ENCODE measurements at regions not wholly inside any gene's neighbourhood (a gene's known extent, or its start where the extent isn't known, plus 50 kb on each side); places are given as distances from the start of the nearest gene placed in this dataset.
"Not testable (repeated sequence)": the region's sequence is repeated elsewhere in the genome, so short reads cannot be mapped to it uniquely, and the experiment has no call there.

GRCh38 chr12:83932011-83932410 is 980.6 kb downstream of the SLC6A15 start:
- no peak overlapping the region for H3K4me3 ChIP-seq (ENCODE audit: low read depth, low read length)
- no peak for TF ChIP-seq CTCF (conservative IDR thresholded peaks at IDR 0.05; ENCODE audit: low read depth, low read length)

GRCh38 chr12:83931451-83931850 is 981.1 kb downstream of the SLC6A15 start:
- H3K4me3 ChIP-seq (ENCODE audit: low read depth, low read length) = no peak overlapping the region
- TF ChIP-seq CTCF (conservative IDR thresholded peaks at IDR 0.05; ENCODE audit: low read depth, low read length) = no peak
- DNase-seq (ENCODE audit: low read depth) = no peak

More at GRCh38 chr12:83932011-83932410, 980.6 kb downstream of the SLC6A15 start:
- DNase-seq (ENCODE audit: low read depth) = no peak

GRCh38 chr12:83929792-83930191 is 982.8 kb downstream of the SLC6A15 start:
- H3K4me3 ChIP-seq (ENCODE audit: low read depth, low read length); DNase-seq (ENCODE audit: low read depth): not testable (repeated sequence)

- no peak for DNase-seq (ENCODE audit: low read depth)
- no peak for TF ChIP-seq CTCF (conservative IDR thresholded peaks at IDR 0.05; ENCODE audit: low read depth, low read length)
- H3K4me3 ChIP-seq (ENCODE audit: low read depth, low read length) = no peak overlapping the region
Measured at GRCh38 chr12:83920821-83921547, 991.6 kb downstream of the SLC6A15 start.

- no peak for DNase-seq (ENCODE audit: low read depth)
- TF ChIP-seq CTCF (conservative IDR thresholded peaks at IDR 0.05; ENCODE audit: low read depth, low read length) = no peak
- H3K4me3 ChIP-seq (ENCODE audit: low read depth, low read length) = no peak overlapping the region
Measured at GRCh38 chr12:83919081-83919480, 993.5 kb downstream of the SLC6A15 start.

- DNase-seq (ENCODE audit: low read depth) = no peak
- no peak overlapping the region for H3K4me3 ChIP-seq (ENCODE audit: low read depth, low read length)
- no peak for TF ChIP-seq CTCF (conservative IDR thresholded peaks at IDR 0.05; ENCODE audit: low read depth, low read length)
Measured at GRCh38 chr12:83904175-83904574, 1008.4 kb downstream of the SLC6A15 start.

GRCh38 chr12:83896416-83896815 is 1016.2 kb downstream of the SLC6A15 start:
- no peak for DNase-seq (ENCODE audit: low read depth)
- no peak for TF ChIP-seq CTCF (conservative IDR thresholded peaks at IDR 0.05; ENCODE audit: low read depth, low read length)
- H3K4me3 ChIP-seq (ENCODE audit: low read depth, low read length) = no peak overlapping the region

Data from epithelial cell of proximal tubule (primary cell).